GM21737 (cell line): ENCODE measurements at regions not wholly inside any gene's neighbourhood (a gene's known extent, or its start where the extent isn't known, plus 50 kb on each side); places are given as distances from the start of the nearest gene placed in this dataset.

ENCODE experiments used
- ATAC-seq: cut with Tn5 transposase; IDR thresholded peaks from one replicate; pipeline ENCODE4 v1.9.1; 2021; ENCODE audit warnings: mild to moderate bottlenecking, moderate library complexity; ENCODE audit not compliant: unreplicated experiment

DNA sequence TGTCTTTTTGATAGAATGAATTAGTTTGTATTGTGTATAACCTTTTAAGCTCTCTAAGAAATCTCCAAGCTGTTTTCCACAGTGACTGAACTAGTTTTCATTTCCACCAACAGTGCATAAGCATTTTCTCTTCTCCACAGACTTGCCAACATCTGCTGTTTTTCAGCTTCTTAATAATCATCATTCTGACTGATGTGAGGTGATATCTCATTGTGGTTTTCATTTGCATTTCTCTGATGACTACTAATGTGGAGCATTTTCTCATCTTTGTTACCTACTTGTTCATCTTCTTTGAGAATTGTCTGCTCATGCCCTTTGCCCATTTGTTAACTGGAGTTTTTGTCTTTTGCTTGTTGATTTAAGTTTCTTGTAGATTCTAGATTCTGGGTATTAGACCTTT, 777.5 kb downstream of the OTOL1 start:
- ATAC-seq: no peak

DNA sequence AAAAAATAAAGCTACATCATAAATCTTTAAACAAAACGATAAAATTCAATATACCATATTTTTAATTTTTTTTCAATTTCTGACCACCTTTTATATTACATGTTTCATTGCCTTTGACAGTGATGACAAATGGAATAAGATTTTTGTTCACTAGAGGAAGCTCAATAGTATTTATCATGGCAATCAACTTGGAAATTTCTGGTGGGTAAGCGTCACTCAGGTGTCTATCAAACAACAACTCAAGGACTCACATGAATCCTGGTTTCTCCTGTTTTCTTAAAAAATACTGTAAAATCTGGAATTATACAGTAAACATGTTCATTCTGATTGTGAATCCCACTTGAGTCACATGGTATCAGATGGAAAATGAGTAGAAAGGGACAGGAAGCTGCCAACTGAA, 782.2 kb downstream of the OTOL1 start:
- ATAC-seq: no peak

DNA sequence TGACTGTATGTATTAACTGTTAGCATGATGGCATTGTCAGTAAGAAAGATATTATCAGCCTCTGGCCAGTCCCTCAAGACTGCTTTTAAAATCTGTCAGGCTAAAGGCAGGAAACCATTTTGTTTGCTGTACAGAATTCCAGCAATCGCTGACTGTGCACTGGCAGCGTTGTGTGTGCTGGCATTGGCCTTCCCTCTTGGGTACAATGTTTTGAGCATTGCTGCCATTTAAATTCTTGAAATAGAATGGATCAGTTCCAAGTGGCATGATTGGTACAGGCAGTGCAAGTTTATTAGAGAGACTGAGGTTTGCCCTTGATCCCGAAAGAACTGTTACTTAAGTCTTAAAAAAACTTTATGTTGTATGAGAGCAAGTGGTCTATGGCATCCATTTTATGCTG, 788.7 kb downstream of the OTOL1 start:
- ATAC-seq: no peak

DNA sequence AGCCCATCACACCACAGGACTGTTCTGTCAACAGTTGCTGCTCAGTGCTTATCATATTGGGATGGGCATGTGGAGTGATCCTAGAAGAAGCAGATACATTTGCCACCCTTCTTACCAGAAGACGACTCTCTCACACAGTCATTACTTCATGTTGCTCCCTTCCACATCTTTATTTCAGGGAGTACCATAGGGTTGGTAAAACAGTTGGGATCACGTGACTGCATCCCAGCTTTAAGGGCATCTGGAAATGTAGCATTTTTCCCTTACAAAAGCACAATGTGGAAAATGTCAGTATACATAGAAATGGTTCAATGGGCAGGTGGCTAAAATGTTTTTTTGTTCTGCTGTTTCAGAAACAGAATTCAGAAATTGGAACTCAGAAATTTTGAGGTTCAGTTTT, 791.0 kb downstream of the OTOL1 start:
- ATAC-seq: no peak

DNA sequence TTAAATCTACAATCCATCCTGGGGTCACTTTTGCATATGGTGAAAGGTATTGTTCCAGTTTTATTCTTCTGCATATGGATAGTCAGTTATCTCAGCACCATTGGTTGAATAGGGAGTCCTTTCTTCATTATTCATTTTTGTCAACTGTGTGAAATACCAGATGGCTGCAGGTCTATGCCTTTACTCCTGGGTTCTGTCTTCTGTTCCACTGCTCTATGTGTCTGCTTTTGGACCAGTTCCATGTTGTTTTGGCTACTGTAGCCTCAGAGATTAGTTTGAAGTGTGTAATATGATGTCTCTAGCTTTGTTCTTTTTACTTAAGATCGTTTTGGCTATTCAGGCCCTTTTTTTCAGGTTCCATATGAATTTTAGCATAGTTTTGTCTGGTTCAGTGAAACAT, 795.8 kb downstream of the OTOL1 start:
- no peak for ATAC-seq

DNA sequence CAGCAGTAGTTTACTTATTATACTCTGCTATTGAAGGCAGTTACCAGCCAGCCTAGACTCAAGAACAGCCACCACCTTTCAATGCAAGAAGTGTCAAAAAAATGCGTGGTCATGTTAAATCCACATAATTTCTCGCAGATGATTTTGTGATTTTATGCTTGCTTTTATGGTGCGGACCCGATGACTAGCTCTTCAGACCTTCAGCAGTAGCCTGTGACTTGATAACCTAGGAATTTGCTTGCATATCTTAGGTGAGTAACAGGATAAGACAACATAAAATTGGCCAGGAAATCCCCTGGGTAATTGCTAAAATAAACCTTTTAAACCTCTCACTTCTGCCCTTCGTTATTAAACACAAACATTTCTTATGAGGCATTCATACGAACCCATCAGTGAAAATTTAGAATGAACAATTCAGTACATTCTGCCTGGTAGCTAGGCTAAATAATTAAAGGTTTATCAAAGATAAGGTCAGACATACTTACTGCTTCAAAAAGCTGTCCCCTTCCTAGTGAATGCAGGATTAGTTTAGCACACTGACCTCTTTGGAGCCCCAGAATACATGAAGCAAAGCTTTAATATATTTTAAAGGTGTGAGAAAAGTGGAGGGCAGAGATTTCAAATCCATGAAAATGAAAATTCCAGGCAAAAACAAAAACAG, 798.8 kb downstream of the OTOL1 start:
- ATAC-seq: no peak

DNA sequence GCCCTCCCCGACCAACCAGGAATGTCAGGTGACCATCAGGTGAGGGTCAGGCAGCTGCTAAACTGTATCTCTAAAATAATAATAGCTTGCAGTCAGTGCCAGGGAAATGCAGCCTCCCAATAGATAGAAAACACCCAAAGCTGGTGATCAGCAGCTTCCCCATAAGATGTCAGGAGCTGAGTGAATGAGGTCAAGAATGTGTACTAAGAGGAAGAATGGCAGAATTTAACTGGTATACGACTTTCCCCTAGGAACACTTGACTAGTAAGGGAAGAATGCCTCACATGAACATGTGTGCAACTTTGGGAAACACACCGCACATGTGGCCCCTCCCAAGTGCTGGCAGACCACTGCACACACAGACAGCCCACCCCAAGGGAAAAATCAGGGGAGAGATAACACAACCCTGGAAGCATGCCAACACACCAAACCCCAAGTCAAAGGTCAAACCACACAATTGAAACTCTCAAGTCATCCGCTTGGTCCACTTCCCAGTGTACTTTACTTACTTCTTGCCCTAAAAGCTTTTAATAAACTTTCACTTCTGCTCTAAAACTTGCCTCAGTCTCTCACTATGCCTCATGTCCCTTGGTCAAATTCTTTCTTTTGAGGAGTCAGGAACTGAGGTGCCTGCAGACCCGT, 806.5 kb downstream of the OTOL1 start:
- ATAC-seq: no peak

DNA sequence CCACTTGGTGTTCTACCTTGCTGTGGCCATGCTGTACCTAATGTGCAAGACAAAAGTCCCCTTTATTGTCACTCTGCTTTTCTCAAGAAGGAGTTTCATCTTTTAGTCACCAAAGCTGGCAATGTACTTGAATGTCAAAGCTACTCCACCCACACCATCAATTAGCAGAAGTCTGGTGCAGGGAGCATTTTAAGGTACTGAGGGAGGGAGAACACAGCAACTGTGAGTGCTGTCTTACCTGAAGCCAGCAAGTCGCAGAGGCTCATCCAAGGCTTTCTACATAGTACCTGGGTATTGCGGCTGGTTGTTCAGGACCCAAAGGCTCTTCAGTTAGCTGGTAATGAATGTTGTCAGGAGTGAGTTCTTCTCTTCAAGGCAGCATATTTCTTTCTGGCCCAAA, 820.4 kb downstream of the OTOL1 start:
- no peak for ATAC-seq

DNA sequence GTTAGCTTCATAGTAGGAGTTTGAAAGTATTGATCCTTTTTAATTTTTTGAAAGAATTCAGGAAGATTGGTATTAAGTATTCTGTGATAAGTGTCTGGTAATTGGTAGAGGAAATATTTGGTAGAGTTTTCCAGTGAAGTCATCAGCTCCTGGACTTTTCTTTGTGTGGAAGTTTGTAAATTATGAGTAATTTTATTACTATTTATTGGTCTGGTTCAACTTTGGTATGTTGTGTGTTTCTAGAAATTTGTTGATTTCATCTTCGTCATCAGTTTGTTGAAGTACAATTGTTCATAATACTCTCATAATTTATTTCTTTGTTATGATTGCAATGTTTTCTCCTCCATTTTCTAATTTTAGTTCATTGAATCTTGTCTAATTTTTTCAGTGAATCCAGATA, 832.0 kb downstream of the OTOL1 start:
- ATAC-seq: no peak

DNA sequence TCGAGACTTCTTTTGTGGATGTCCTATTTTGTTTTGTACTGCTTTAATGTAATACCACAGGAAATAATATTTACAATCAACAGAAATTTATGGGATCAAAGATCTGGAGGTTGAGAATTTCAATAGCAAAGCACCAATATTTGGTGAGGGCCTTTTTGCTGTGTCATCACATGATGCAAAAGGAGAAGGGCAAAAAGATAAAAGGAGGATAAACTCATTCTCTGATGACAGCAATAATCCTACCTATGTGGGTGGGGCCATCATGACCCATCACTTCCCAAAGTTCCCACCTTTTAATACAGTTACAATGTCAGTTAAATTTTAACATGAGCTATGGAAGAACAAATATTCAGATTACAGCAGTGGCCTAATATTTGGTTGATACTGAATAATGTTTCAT, 832.9 kb downstream of the OTOL1 start:
- no peak for ATAC-seq

DNA sequence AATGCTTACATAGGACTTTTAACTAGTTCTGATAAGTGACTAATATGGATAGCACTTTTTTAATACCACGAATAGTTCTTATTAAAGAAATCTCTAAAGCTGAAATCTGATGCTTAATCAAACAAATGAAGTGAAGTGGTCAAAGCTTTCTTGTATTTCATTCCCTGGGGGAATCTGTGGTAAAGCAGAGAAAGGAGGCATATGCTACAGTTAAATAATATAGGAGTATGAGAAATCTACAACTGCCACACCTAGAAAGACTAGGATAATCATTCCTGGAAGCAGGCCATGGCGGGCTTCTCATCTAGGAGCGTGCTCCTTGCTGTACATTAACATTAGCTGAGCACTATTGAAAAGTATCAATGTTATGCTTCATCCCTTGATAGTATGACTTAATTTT, 835.7 kb downstream of the OTOL1 start:
- ATAC-seq: no peak

DNA sequence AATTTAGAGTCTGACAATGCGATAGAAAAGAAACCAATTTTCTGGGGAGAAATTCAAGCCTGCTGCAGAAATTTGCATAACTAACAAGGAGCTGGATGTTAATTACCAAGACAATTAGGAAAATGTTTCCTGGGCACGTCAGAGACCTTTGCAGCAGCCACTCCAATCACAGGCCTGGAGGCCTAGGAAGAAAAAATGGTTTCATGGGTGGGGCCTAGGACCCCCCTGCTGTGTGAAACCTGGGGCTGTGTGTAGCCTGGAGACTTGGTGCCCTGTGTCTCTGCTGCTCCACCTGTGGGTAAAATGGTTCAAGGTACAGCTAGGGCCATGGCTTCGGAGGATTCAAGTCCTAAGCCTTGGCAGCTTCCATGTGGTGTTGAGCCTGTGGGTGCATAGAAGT, 837.9 kb downstream of the OTOL1 start:
- ATAC-seq: no peak

DNA sequence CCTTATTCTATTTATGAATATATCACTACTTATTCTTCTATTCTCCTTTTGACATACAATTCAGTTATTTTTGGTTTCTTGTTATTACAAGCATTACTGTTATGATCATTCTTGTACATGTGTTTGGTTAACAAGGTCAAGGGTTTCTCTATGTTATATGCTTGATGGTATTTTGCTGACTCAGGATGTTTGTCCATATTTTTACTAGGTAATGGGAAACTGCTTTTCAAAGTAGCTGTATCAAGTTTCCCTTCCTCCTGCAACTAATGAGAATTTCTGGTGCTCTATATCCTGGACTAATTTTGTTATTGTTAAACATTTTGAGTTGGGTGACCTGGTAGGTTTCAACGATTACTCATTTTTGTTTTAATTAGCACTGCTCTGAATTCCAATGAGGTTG, 841.0 kb downstream of the OTOL1 start:
- ATAC-seq: no peak

DNA sequence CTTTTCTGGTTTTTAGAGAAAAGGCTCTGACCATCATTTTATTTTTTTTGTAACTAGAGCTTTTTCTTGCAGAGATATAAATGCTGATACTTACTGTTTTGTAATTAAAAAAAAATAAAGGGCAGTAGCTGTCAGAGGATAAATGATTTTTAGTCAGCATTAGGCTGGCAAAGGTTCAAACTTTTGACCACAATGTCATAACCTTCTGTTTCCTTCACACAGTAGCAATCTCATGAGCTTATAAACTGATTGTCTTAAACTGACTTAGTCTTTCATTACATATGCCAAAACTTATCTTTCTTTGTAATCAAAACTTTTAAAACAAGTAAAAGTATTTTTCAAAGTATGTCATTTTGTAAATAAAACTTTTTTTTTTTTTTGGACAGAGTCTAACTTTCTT, 841.9 kb downstream of the OTOL1 start:
- ATAC-seq: no peak

DNA sequence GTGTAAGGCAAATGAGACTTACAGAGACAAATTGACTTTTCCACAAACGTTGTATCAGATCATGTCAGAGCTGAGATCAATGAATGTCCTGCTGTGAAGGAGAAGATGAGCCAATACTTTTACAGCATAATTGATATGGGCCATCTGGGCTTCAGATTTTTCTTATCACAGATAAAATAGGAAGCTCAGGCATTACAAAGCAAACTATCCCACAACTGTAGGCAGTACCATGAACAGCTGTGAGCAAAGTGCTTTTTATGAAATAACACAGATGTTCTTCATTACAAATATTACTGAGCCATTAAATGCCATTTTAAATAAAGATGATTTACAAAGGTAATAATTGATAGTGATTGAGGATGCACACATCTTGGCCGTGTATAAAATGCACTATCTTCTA, 852.3 kb downstream of the OTOL1 start:
- ATAC-seq: no peak

DNA sequence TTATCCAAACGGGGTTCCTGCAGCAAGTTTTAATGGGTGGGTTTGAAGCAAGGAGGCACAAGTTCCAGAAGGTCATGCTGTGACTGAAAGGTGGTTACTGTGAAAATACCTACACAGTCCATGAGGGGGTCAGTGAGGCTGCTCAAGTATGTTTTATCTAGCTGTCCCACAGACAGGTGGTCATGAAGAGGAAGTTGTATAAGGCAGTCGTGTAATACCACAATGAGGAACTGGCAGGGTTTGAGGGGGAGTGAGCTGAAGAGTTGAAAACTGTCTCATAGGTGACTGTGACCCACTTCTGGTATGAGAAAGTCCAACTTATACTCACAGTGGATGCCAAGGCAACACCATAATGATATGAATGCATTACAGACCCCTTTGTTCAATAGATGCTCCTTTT, 856.8 kb downstream of the OTOL1 start:
- no peak for ATAC-seq

DNA sequence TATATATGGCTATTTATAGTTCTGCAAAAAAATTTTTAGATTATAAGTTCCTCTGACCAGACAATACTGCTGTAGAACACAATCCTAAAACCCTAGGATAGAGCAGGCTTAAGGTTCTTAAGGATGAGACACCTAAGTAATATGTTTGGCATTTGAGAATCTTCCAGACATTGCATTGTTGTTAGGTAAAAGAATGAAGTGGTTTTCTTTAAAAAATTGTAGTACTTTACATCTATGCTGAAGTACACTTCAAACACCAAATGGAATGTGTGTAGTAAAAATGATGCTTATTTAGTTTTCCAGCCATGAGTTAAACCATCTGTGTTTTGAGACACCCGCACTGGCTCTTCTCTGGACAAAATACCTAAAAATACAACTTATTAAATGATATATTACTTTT, 857.7 kb downstream of the OTOL1 start:
- ATAC-seq: no peak

DNA sequence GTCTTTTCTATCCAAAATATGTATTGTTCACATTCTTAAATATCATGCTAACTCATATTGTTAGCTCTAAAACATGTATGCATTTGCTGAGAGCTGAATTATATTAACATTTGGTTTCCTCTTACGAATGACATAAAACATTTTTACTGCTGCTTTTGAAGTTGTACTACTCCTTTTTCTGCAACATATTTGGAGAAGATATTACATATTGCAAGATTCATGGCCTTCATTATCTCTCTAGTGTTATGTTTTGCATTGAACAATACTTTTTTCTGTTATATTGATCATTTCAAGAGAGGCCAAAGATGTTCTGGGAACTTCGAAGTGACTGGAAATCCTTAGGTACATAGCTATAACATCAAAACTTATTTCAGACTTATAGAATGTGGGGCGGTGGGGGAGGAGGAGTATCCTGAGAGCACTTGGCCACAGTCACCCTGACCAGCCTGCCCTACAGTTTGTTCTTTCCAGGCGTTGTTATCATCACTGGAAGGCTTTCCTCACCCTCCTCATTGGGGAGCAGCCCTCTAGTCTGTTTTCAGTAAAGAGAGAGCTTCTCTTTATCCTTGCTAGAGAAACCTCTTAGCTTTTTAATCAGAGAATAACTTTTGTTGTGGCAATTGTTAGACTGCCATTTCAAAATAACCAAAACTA, 868.6 kb downstream of the OTOL1 start:
- no peak for ATAC-seq

DNA sequence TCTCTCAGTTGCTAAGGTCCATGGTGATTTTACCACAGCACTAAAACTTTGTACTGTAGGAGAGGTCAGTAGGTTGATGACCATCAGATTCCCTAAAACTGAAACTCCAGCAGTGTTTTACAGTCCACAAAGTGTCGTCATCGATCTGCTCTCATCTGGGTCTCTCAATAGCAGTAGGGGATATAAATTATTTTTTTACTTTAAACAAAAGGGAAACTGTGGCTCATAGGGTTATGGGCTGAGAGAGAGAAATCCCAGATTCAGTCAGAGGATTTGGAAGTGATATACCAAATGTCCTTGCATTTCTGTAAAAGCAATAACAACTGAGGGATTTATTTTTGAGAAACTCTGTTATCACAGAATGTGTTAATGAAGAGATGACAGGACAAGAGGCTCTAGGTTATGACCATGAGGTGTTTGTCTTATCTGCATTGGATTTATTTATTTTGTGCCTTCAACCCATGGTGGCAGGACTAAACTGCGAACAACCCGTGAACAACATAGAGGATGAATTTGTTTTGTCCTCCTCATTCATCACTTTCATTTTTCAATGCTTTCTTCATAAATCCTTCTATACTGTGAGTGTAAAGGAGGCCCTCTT, 869.7 kb downstream of the OTOL1 start:
- ATAC-seq: no peak

DNA sequence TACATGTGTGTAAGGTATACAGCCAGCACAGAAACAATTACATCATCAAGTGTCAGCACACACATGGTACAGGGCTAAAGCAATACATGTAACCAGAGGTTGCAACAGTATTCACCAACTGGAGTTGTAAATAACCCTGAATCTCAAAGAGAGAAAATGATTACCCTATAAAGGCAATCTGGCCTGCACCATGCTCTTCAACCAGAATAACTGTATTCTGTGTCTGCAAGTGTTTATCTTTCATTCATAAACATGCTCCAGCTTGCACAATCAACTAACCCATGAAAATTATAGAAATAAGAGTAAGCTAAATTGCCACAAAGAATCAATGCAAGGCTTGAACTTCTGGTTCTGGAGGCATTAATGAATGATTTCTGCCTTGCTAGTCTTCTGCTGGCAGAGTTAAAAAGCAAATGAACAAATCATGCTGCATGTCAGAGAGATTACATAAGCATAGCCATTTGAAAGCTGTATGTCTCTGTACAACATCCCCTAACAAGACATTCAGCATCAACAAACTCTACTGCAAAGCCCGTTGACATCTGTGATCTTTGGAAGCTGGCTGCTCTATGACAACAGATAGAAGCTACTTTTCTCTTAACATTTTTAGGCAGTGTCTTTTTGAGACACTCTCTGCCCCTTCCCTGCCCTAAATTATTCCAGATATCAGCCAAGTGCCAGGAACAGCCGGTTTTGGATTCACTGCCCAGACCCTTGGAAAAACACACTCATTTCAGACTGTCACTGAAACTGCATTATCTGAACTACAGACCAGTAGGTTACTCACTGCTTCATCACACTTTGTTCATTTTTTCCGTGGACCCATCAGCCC, 871.0 kb downstream of the OTOL1 start:
- no peak for ATAC-seq

DNA sequence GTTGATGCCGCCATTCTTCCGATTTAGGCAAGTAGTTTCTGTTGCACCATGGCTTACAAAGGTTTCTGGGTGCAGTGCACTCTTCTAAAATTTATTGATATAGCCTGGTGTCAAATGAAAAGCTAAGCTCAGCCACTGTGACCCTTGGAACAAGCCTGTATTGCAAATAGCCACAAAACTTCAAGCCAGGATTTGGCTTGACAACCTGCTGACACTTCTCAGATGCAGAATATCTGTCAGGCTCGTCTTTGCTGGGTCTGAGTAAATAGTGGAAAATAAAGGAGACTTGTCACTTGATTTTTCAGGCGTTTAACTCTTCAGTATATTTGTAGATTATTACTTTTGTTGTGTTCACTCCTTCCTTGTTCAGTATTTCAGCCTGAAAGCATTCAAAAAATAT, 871.8 kb downstream of the OTOL1 start:
- no peak for ATAC-seq
